Endothelial cell of umbilical vein (primary cell): ENCODE measurements at regions not wholly inside any gene's neighbourhood (a gene's known extent, or its start where the extent isn't known, plus 50 kb on each side); places are given as distances from the start of the nearest gene placed in this dataset.

Source experiments
- EZH2 ChIP-seq: IDR thresholded peaks from 2 replicates; pipeline ENCODE4 v1.6.1; 2012; ENCODE audit warnings: borderline replicate concordance, low read depth, mild to moderate bottlenecking, moderate library complexity, low read length, inconsistent platforms; ENCODE audit not compliant: severe bottlenecking
- FOS ChIP-seq: IDR thresholded peaks from 2 replicates; pipeline ENCODE4 v1.6.1; 2011; ENCODE audit warnings: mild to moderate bottlenecking, low read length, moderate library complexity, borderline replicate concordance; ENCODE audit not compliant: insufficient read depth
- GATA2 ChIP-seq: IDR thresholded peaks from 2 replicates; pipeline ENCODE4 v1.7.0; 2011; ENCODE audit warnings: low read depth, mild to moderate bottlenecking, moderate library complexity, mixed read lengths, low read length; ENCODE audit not compliant: insufficient read length, insufficient read depth
- JUN ChIP-seq: IDR thresholded peaks from 2 replicates; pipeline ENCODE4 v1.6.1; 2011; ENCODE audit warnings: borderline replicate concordance, low read depth; ENCODE audit not compliant: insufficient read length, insufficient read depth
- MYC ChIP-seq: IDR thresholded peaks from one replicate; pipeline ENCODE4 v1.6.1; 2011; ENCODE audit warnings: mild to moderate bottlenecking, low read depth, low read length
- POLR2A ChIP-seq: IDR thresholded peaks from 2 replicates; pipeline ENCODE4 v1.6.1; 2012; ENCODE audit warnings: low read depth, mild to moderate bottlenecking, control low read depth, low read length
- POLR2AphosphoS5 ChIP-seq: IDR thresholded peaks from 2 replicates; pipeline ENCODE4 v1.6.1; 2012; ENCODE audit warnings: low read depth, mild to moderate bottlenecking, control low read depth, low read length, moderate library complexity; ENCODE audit not compliant: insufficient read depth
- TF ChIP-seq, protein P1 (sequence below), 2 donors: IDR thresholded peaks; 1 replicate in 1 of 2; 2 replicates in 1 of 2; pipeline ENCODE4 v1.5.1; 2011; ENCODE audit warnings: low read length in 2 of 2, mild to moderate bottlenecking in 2 of 2, moderate library complexity in 2 of 2, control low read depth in 1 of 2, inconsistent platforms in 1 of 2, low read depth in 1 of 2; ENCODE audit not compliant: insufficient read depth in 1 of 2; ENCODE audit errors: extremely low read depth in 1 of 2
- TF ChIP-seq, protein P2 (sequence below): IDR thresholded peaks from 2 replicates; pipeline ENCODE4 v1.6.1; 2011; ENCODE audit not compliant: insufficient read depth, insufficient read length

DNA sequence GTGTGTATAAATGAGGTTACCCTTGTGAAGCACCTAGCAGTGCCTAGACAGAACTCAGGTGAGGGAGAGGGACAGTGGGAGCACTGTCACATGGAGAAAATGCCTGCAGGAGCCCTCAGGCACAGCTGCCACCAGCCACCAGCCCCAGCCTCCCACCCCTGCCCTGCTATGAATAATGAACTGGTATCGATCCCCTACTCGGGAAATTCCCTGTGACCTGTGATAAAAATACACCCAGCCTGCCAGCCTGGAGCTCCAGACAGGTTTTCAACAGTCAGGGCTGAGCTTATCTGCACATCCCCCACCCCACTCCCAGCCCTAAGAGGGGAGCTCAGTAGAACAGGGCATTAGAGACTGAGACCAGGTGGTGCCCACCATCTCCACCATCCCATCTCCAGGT, 159.6 kb upstream of the PJA1 start:
- TF ChIP-seq EZH2: no peak
- no peak for TF ChIP-seq MYC
- TF ChIP-seq POLR2A: no peak
- TF ChIP-seq, protein P1, sequence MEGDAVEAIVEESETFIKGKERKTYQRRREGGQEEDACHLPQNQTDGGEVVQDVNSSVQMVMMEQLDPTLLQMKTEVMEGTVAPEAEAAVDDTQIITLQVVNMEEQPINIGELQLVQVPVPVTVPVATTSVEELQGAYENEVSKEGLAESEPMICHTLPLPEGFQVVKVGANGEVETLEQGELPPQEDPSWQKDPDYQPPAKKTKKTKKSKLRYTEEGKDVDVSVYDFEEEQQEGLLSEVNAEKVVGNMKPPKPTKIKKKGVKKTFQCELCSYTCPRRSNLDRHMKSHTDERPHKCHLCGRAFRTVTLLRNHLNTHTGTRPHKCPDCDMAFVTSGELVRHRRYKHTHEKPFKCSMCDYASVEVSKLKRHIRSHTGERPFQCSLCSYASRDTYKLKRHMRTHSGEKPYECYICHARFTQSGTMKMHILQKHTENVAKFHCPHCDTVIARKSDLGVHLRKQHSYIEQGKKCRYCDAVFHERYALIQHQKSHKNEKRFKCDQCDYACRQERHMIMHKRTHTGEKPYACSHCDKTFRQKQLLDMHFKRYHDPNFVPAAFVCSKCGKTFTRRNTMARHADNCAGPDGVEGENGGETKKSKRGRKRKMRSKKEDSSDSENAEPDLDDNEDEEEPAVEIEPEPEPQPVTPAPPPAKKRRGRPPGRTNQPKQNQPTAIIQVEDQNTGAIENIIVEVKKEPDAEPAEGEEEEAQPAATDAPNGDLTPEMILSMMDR (IDR thresholded peaks at IDR 0.05; ENCODE audit: extremely low read depth in 1 of 2, insufficient read depth in 1 of 2, low read depth in 1 of 2, low read length in 2 of 2): no peak
- TF ChIP-seq, protein P2, sequence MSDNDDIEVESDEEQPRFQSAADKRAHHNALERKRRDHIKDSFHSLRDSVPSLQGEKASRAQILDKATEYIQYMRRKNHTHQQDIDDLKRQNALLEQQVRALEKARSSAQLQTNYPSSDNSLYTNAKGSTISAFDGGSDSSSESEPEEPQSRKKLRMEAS: no peak
- no peak for TF ChIP-seq GATA2
- TF ChIP-seq POLR2AphosphoS5: no peak
- no peak for TF ChIP-seq FOS
- TF ChIP-seq JUN: no peak
